ENCODE measurements at regions not wholly inside any gene's neighbourhood (a gene's known extent, or its start where the extent isn't known, plus 50 kb on each side); places are given as distances from the start of the nearest gene placed in this dataset.

DNA sequence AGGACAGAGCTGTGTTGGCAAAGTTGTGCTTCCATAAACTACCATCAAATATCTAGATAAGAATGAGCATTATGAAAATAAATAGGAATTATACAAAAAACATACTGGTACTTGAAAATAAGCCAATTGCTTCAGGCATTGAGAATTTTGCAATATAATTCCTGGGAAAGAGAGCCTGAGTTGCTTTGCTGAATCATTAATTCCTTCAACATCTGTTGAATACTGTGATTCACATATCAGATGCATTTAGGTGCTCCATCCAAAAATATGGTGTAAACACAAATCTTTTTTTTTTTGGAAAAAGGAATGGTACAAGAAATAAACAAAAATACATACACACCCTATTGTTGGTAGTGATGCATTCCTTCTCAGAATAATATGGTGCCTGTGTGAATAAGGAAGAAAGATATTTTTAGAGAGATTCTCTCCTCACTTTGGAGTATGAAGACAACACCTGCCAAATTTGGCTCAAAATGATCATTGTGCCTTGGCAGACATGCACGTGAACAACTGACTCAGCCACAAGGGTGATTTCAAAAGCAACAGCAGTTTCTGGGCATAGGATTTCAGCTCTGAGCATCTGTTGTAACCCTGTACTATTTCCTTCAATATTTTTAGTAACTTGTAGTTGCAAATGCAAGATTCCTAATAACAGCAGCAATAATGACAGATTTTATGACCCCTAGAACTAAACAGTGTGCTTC lies 96.7 kb downstream of the CAVIN4 start:
- no peak overlapping the region for H3K27ac ChIP-seq (ENCODE audit: insufficient read depth in 1 of 2, low read depth in 1 of 2, low read length in 2 of 2, poor library complexity in 1 of 2, severe bottlenecking in 2 of 2)
- H3K36me3 ChIP-seq (ENCODE audit: control insufficient read depth in 4 of 4, insufficient read depth in 4 of 4, low read length in 3 of 4): no peaks in the 10 kb centered on the region
- peaks cover 0 to 5% (median 3%) of the 10 kb centered on the region in 5 experiments for H3K27me3 ChIP-seq (replicated peaks in 2 of 5; ENCODE audit: control insufficient read depth in 4 of 5, insufficient read depth in 5 of 5, low read length in 4 of 5)
- CTCF ChIA-PET: interaction anchor here (1.4 to 2.0 kb wide), 3 partner anchors 14 to 559 kb away, joined by 3 to 6 read pairs (median 3); no protein-coding TSS in a partner anchor
- POLR2A ChIA-PET: no interaction called here
- 100% methylated on average over 1 of the region's 1 CpG for WGBS (ENCODE audit: insufficient coverage)
- no peak for DNase-seq
- H3K4me3 ChIP-seq (ENCODE audit: control insufficient read depth in 1 of 7, extremely low read depth in 1 of 7, insufficient read depth in 4 of 7, low read depth in 2 of 7, low read length in 6 of 7): no peak overlapping the region
- H3K9me3 ChIP-seq (ENCODE audit: control extremely low read depth in 1 of 5, control insufficient read depth in 4 of 5, insufficient read depth in 2 of 5, low read depth in 1 of 5, low read length in 4 of 5): no peaks in the 10 kb centered on the region
- no peaks in the 10 kb centered on the region for H3K4me1 ChIP-seq (ENCODE audit: control extremely low read depth in 1 of 4, control insufficient read depth in 4 of 4, insufficient read depth in 4 of 4, low read length in 3 of 4)

DNA sequence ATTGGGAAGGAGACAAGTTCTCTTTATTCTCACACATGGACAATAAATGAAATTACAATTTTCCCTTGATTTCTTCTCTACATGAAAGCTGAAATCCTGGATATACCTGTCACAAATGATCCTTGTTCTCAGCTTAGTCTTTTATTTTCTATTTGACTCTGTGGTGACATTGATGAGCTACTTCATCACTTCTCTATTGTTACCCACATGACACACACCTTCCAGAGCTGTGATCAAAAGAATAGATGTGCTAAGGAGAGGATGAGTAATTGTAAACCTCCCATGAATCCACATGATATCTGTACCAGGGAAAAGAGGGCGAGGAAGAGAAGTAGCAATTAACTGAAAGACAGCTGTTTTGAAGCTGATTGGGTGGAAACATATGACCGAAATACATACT lies 102.0 kb downstream of the CAVIN4 start:
- Histone ChIP-seq H3K27me3 (replicated peaks in 2 of 5; ENCODE audit: control insufficient read depth in 4 of 5, insufficient read depth in 5 of 5, low read length in 4 of 5) (peaks cover 0 to 4% (median 0%) of the 10 kb centered on the region in 5 experiments), H3K36me3 (ENCODE audit: control insufficient read depth in 4 of 4, insufficient read depth in 4 of 4, low read length in 3 of 4) (no peaks in the 10 kb centered on the region), H3K4me1 (ENCODE audit: control extremely low read depth in 1 of 4, control insufficient read depth in 4 of 4, insufficient read depth in 4 of 4, low read length in 3 of 4) (no peaks in the 10 kb centered on the region), H3K4me3 (ENCODE audit: control insufficient read depth in 1 of 7, extremely low read depth in 1 of 7, insufficient read depth in 4 of 7, low read depth in 2 of 7, low read length in 6 of 7) (no peak overlapping the region), H3K27ac (ENCODE audit: insufficient read depth in 1 of 2, low read depth in 1 of 2, low read length in 2 of 2, poor library complexity in 1 of 2, severe bottlenecking in 2 of 2) (no peak overlapping the region), H3K9me3 (ENCODE audit: control extremely low read depth in 1 of 5, control insufficient read depth in 4 of 5, insufficient read depth in 2 of 5, low read depth in 1 of 5, low read length in 4 of 5) (no peaks in the 10 kb centered on the region)
- WGBS (ENCODE audit: insufficient coverage): 83% methylated on average over 1 of the region's 2 CpGs
- ChIA-PET POLR2A (interaction anchor here (0.5 kb wide), 1 partner anchor 73 kb away, joined by 4 read pairs; no protein-coding TSS in a partner anchor), CTCF (interaction anchor here (0.6 to 1.4 kb wide), 4 partner anchors 34 to 1393 kb away, joined by 3 to 4 read pairs (median 4); no protein-coding TSS in a partner anchor)
- no peak for DNase-seq

DNA sequence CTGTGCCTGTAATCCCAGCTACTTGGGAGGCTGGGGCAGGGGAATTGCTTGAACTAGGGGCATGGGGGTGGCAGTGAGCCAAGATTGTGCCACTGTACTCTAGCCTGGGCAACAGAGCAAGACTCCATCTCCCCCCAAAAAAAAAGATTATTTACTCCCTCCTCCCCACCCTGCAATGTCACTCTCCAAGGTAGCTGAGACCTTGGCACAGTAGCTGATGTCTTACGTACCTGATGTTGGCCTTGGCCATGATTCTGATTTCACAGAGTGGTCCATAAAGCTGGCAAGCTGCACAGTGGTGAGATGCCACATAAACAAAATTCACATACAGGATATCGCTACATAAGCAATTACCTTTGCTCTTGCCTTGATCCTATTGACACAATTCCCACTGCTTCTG lies 108.5 kb downstream of the CAVIN4 start:
- H3K4me1 ChIP-seq (ENCODE audit: control extremely low read depth in 1 of 4, control insufficient read depth in 4 of 4, insufficient read depth in 4 of 4, low read length in 3 of 4): peaks cover 5 to 16% (median 11%) of the 10 kb centered on the region in 4 experiments
- 100% methylated on average over 1 of the region's 2 CpGs for WGBS (ENCODE audit: insufficient coverage)
- ChIA-PET CTCF (interaction anchor here (0.6 kb wide), 1 partner anchor 1504 kb away, joined by 3 read pairs; no protein-coding TSS in a partner anchor), POLR2A (interaction anchor here (0.7 kb wide), 1 partner anchor 355 kb away, joined by 3 read pairs; no protein-coding TSS in a partner anchor)
- H3K4me3 ChIP-seq (ENCODE audit: control insufficient read depth in 1 of 7, extremely low read depth in 1 of 7, insufficient read depth in 4 of 7, low read depth in 2 of 7, low read length in 6 of 7): no peak overlapping the region
- peaks cover 0 to 2% (median 0%) of the 10 kb centered on the region in 5 experiments for H3K27me3 ChIP-seq (replicated peaks in 2 of 5; ENCODE audit: control insufficient read depth in 4 of 5, insufficient read depth in 5 of 5, low read length in 4 of 5)
- H3K9me3 ChIP-seq (ENCODE audit: control extremely low read depth in 1 of 5, control insufficient read depth in 4 of 5, insufficient read depth in 2 of 5, low read depth in 1 of 5, low read length in 4 of 5): no peaks in the 10 kb centered on the region
- H3K36me3 ChIP-seq (ENCODE audit: control insufficient read depth in 4 of 4, insufficient read depth in 4 of 4, low read length in 3 of 4): no peaks in the 10 kb centered on the region
- H3K27ac ChIP-seq (ENCODE audit: insufficient read depth in 1 of 2, low read depth in 1 of 2, low read length in 2 of 2, poor library complexity in 1 of 2, severe bottlenecking in 2 of 2): no peak overlapping the region
- DNase-seq: no peak

DNA sequence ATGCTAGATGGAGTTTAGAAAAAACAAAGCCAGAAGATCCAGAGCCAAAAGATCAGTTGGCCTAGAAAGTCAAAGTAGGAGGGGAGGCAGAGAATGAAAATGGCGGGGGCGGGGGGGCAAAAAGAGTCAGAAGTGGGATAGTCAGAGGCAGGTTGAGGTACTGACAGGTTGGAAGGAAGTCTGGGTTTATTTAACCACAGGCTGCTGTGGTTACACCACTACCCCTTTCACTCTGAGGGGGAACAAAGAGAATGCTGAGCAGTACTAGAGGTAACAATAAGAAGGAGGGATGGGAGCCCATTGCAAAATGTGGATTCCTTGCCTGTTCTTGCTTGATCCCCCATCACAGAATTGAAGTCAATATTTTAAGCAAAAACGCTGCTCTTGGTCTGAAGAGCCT lies 111.8 kb downstream of the CAVIN4 start:
- Histone ChIP-seq H3K4me3 (ENCODE audit: control insufficient read depth in 1 of 7, extremely low read depth in 1 of 7, insufficient read depth in 4 of 7, low read depth in 2 of 7, low read length in 6 of 7) (no peak overlapping the region), H3K4me1 (ENCODE audit: control extremely low read depth in 1 of 4, control insufficient read depth in 4 of 4, insufficient read depth in 4 of 4, low read length in 3 of 4) (peaks cover 5 to 16% (median 11%) of the 10 kb centered on the region in 4 experiments), H3K27me3 (replicated peaks in 2 of 5; ENCODE audit: control insufficient read depth in 4 of 5, insufficient read depth in 5 of 5, low read length in 4 of 5) (peaks cover 0 to 2% (median 0%) of the 10 kb centered on the region in 5 experiments), H3K9me3 (ENCODE audit: control extremely low read depth in 1 of 5, control insufficient read depth in 4 of 5, insufficient read depth in 2 of 5, low read depth in 1 of 5, low read length in 4 of 5) (no peaks in the 10 kb centered on the region), H3K27ac (ENCODE audit: insufficient read depth in 1 of 2, low read depth in 1 of 2, low read length in 2 of 2, poor library complexity in 1 of 2, severe bottlenecking in 2 of 2) (no peak overlapping the region), H3K36me3 (ENCODE audit: control insufficient read depth in 4 of 4, insufficient read depth in 4 of 4, low read length in 3 of 4) (no peaks in the 10 kb centered on the region)
- DNase-seq: peak; percentile 51 to 96 (median 78)
- WGBS (ENCODE audit: insufficient coverage): 20% methylated on average over 1 of the region's 3 CpGs
- POLR2A ChIA-PET: no interaction called here
- CTCF ChIA-PET: interaction anchor here (1.2 kb wide), 1 partner anchor 11 kb away, joined by 4 read pairs; no protein-coding TSS in a partner anchor

DNA sequence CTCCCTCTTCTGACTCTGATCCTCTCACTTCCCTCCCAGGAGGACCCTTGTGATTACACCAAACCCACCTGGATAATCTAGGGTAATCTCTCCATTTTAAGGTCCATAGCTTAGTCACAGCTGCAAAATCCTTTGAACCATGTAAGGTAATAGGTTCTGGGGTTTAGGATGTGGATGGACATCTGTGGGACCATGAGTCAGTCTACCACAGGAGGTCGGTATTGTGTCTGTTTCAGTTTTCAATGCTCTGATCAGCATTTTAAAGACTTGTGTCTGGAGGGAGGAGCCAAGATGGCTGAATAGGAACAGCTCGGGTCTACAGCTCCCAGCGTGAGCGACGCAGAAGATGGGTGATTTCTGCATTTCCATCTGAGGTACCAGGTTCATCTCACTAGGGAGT lies 112.6 kb downstream of the CAVIN4 start:
- WGBS (ENCODE audit: insufficient coverage): 60% methylated on average over 1 of the region's 5 CpGs
- peak in 2 of 3 donors; percentile 8 to 69 for DNase-seq
- H3K36me3 ChIP-seq (ENCODE audit: control insufficient read depth in 4 of 4, insufficient read depth in 4 of 4, low read length in 3 of 4): no peaks in the 10 kb centered on the region
- CTCF ChIA-PET: interaction anchor here (1.0 kb wide), 1 partner anchor 14 kb away, joined by 3 read pairs; no protein-coding TSS in a partner anchor
- POLR2A ChIA-PET: no interaction called here
- no peak overlapping the region for H3K27ac ChIP-seq (ENCODE audit: insufficient read depth in 1 of 2, low read depth in 1 of 2, low read length in 2 of 2, poor library complexity in 1 of 2, severe bottlenecking in 2 of 2)
- H3K9me3 ChIP-seq (ENCODE audit: control extremely low read depth in 1 of 5, control insufficient read depth in 4 of 5, insufficient read depth in 2 of 5, low read depth in 1 of 5, low read length in 4 of 5): no peaks in the 10 kb centered on the region
- H3K4me3 ChIP-seq (ENCODE audit: control insufficient read depth in 1 of 7, extremely low read depth in 1 of 7, insufficient read depth in 4 of 7, low read depth in 2 of 7, low read length in 6 of 7): no peak overlapping the region
- peaks cover 5 to 16% (median 11%) of the 10 kb centered on the region in 4 experiments for H3K4me1 ChIP-seq (ENCODE audit: control extremely low read depth in 1 of 4, control insufficient read depth in 4 of 4, insufficient read depth in 4 of 4, low read length in 3 of 4)
- peaks cover 0 to 2% (median 0%) of the 10 kb centered on the region in 5 experiments for H3K27me3 ChIP-seq (replicated peaks in 2 of 5; ENCODE audit: control insufficient read depth in 4 of 5, insufficient read depth in 5 of 5, low read length in 4 of 5)

DNA sequence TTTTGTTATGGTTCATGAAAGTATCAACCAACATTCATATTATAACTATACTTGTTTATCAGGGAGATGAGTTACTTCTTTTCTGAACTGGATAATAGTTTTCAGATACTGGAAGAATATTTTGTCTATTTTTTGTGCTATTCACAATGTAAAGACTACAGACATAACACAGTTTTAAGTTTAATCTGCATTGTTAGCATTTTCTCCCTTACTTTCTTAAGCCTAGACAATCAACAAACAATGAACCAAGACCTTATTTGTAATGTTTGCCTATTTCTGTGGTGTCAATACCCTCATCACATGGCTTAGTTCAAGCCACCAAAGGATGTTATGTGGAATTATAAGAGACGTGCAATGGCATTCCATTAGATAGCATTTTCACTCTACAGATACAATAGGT lies 119.5 kb downstream of the CAVIN4 start:
- POLR2A ChIA-PET: no interaction called here
- H3K27me3 ChIP-seq (replicated peaks in 2 of 5; ENCODE audit: control insufficient read depth in 4 of 5, insufficient read depth in 5 of 5, low read length in 4 of 5): peaks cover 0 to 10% (median 2%) of the 10 kb centered on the region in 5 experiments
- no CpG with 5 or more reads among the region's 1 CpG for WGBS (ENCODE audit: insufficient coverage)
- H3K4me1 ChIP-seq (ENCODE audit: control extremely low read depth in 1 of 4, control insufficient read depth in 4 of 4, insufficient read depth in 4 of 4, low read length in 3 of 4): no peaks in the 10 kb centered on the region
- no peaks in the 10 kb centered on the region for H3K9me3 ChIP-seq (ENCODE audit: control extremely low read depth in 1 of 5, control insufficient read depth in 4 of 5, insufficient read depth in 2 of 5, low read depth in 1 of 5, low read length in 4 of 5)
- CTCF ChIA-PET: interaction anchor here (1.2 kb wide), 1 partner anchor 615 kb away, joined by 3 read pairs; no protein-coding TSS in a partner anchor
- no peak for DNase-seq
- H3K4me3 ChIP-seq (ENCODE audit: control insufficient read depth in 1 of 7, extremely low read depth in 1 of 7, insufficient read depth in 4 of 7, low read depth in 2 of 7, low read length in 6 of 7): no peak overlapping the region
- no peaks in the 10 kb centered on the region for H3K36me3 ChIP-seq (ENCODE audit: control insufficient read depth in 4 of 4, insufficient read depth in 4 of 4, low read length in 3 of 4)
- no peak overlapping the region for H3K27ac ChIP-seq (ENCODE audit: insufficient read depth in 1 of 2, low read depth in 1 of 2, low read length in 2 of 2, poor library complexity in 1 of 2, severe bottlenecking in 2 of 2)

DNA sequence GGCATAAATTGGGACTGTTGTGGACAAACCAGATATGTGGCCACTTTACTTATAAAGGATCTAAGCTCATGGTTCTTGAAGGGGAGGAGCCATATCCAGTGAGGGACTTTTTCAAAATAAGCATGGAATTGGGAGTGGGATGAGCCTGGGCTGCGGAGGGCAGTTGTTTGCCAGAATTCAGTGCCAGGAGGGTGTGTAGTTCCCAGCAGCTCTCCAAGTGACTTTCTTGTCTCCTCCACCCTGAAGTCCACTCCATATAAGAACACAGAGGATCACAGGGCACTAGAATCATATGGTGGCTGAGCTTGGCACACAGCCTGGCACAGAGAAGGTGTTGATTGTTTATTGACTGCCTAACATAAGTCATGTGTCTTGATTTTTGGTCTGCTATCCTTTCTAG lies 121.1 kb downstream of the CAVIN4 start:
- no peaks in the 10 kb centered on the region for H3K36me3 ChIP-seq (ENCODE audit: control insufficient read depth in 4 of 4, insufficient read depth in 4 of 4, low read length in 3 of 4)
- H3K4me3 ChIP-seq (ENCODE audit: control insufficient read depth in 1 of 7, extremely low read depth in 1 of 7, insufficient read depth in 4 of 7, low read depth in 2 of 7, low read length in 6 of 7): no peak overlapping the region
- no peak overlapping the region for H3K27ac ChIP-seq (ENCODE audit: insufficient read depth in 1 of 2, low read depth in 1 of 2, low read length in 2 of 2, poor library complexity in 1 of 2, severe bottlenecking in 2 of 2)
- ChIA-PET CTCF (interaction anchor here (0.7 to 1.9 kb wide), 5 partner anchors 11 to 73 kb away, joined by 3 to 8 read pairs (median 4); no protein-coding TSS in a partner anchor), POLR2A (no interaction called here)
- H3K27me3 ChIP-seq (replicated peaks in 2 of 5; ENCODE audit: control insufficient read depth in 4 of 5, insufficient read depth in 5 of 5, low read length in 4 of 5): peaks cover 0 to 10% (median 2%) of the 10 kb centered on the region in 5 experiments
- 83% methylated on average over 1 of the region's 1 CpG for whole genome bisulfite sequencing (ENCODE audit: insufficient coverage)
- no peaks in the 10 kb centered on the region for H3K9me3 ChIP-seq (ENCODE audit: control extremely low read depth in 1 of 5, control insufficient read depth in 4 of 5, insufficient read depth in 2 of 5, low read depth in 1 of 5, low read length in 4 of 5)
- no peak for DNase-seq
- no peaks in the 10 kb centered on the region for H3K4me1 ChIP-seq (ENCODE audit: control extremely low read depth in 1 of 4, control insufficient read depth in 4 of 4, insufficient read depth in 4 of 4, low read length in 3 of 4)

Data from common myeloid progenitor, CD34-positive (primary cell).